GM18867 (cell line): ENCODE measurements at regions not wholly inside any gene's neighbourhood (a gene's known extent, or its start where the extent isn't known, plus 50 kb on each side); places are given as distances from the start of the nearest gene placed in this dataset.
"Not testable (repeated sequence)": the region's sequence is repeated elsewhere in the genome, so short reads cannot be mapped to it uniquely, and the experiment has no call there.

Source experiments
- ATAC-seq: cut with Tn5 transposase; IDR thresholded peaks from one replicate; pipeline ENCODE4 v1.9.1; 2021; ENCODE audit warnings: mild to moderate bottlenecking, moderate library complexity; ENCODE audit not compliant: unreplicated experiment

GRCh38 chr12:9412459-9412858 lies 195.3 kb downstream of the KLRB1 start:
- not testable (repeated sequence) for ATAC-seq

DNA sequence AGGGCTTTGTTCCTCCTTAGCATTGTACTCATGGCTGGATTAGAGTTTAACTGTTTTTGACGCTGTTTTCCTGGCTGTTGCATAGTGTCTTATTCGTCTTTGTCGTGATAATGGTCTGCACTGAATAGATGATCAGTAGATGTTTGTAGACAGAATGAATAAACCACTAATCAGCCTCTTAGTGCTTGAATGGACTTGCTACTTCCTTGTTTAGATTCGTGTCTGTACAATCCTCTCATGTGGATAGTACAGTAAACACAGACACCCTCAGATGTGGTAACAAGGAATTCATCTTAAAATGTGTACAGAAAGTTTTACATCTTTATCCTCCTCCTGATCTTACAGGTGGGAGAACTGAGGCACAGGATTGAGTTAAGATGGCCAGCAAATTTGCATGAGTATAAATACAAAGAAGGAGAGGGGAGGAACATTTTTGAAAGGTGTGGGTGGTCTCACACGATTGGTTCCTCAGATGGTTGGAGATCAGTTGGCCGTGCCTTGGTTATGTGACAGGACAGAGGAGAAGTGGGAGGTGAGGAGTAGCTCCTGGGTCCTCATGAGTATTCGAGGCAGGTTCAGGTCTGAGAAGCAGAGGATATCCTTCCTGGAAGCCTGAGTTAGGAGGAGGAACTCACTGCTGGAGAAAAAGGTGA lies 196.0 kb downstream of the KLRB1 start:
- ATAC-seq: not testable (repeated sequence)

GRCh38 chr12:9407425-9407748 lies 199.2 kb upstream of the PZP start:
- ATAC-seq: not testable (repeated sequence)

GRCh38 chr12:9406564-9407424 lies 198.6 kb upstream of the PZP start:
- ATAC-seq: no peak

DNA sequence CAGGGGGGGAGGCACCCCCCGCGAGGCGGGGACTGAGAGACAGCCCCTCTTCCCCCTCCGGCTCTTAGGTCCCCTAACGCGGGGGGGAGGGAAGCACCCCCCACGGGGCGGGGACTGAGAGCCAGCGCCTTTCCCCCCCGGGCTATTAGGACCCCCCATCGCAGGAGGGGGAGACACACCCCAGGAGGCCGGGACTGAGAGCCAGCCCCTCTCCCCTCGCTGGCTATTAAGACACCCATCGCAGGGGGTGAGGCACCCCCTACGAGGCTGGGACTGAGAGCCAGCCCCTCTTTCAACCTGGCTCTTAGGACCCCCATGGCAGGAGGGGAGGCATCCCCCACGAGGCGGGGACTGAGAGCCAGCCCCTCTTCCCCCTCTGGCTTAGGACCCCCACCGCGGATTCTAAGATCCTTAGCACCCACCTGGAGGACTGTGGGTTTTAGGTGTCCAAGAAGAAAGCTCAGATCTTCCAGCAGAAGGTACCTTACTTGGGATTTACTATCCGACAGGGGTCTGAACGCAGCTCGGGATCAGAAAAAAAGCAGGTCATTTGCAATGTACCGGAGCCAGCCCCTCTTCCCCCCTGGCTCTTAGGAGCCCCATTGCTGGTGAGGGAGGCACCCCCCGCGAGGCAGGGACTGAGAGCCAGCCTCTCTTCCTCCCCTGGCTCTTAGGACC lies 197.8 kb upstream of the PZP start:
- ATAC-seq: no peak

- no peak for ATAC-seq
Observed at GRCh38 chr12:9404469-9405260, 196.5 kb upstream of the PZP start.

- ATAC-seq: no peak
Observed at GRCh38 chr12:9404031-9404430, 195.8 kb upstream of the PZP start.

DNA sequence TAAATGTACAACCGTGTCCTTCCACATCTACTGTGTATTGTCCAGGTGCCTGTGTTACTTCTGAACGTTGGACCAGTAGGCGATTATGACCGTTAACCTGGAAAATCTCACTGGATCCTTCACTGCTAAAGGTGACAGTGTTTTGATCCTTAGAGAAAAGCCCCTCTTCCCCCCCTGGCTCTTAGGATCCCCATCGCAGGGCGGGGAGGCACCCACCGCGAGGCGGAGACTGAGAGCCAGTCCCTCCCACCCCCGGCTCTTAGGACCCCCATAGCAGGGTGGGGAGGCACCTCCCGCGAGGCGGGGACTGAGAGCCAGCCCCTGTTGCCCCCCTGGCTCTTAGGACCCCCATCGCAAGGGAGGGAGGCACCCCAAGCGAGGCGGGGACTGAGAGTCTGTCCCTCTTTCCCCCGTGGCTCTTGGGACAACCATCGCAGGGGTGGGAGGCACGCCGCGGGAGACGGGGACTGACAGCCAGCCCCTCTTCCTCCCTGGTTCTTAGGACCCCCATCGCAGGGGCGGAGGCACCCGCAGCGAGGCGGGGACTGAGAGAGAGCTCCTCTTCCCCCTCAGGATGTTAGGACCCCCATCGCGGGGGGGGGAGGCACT lies 194.3 kb upstream of the PZP start:
- ATAC-seq: not testable (repeated sequence)

DNA sequence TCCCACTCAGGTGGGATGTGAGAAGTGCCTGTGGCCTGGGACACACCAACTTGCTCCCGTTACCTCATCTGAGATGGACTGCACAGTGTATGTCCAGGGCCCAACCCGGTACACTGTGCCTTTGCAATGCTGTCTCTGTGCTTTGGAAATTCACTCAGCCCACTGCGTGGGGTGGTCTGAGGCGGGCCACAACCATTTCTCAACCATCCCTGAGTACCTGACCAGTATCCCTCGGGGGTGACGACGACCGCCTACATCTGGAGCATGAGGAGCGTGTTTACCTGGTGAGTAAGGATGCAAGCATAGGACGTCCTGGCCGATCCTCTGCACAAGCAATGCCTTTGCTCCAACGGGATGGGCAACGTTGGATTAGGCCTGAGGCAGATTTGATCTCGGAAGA lies 188.2 kb upstream of the PZP start:
- not testable (repeated sequence) for ATAC-seq

GRCh38 chr12:9395220-9395619 lies 187.0 kb upstream of the PZP start:
- not testable (repeated sequence) for ATAC-seq

- no peak for ATAC-seq
Observed at GRCh38 chr12:9392842-9393241, 184.6 kb upstream of the PZP start.

- ATAC-seq: no peak
Observed at GRCh38 chr12:9391815-9392214, 183.6 kb upstream of the PZP start.

- ATAC-seq: no peak
Observed at GRCh38 chr12:9390761-9391160, 182.6 kb upstream of the PZP start.

- no peak for ATAC-seq
Observed at GRCh38 chr12:9389796-9390195, 181.6 kb upstream of the PZP start.

GRCh38 chr12:9388379-9388778 lies 180.2 kb upstream of the PZP start:
- ATAC-seq: no peak

DNA sequence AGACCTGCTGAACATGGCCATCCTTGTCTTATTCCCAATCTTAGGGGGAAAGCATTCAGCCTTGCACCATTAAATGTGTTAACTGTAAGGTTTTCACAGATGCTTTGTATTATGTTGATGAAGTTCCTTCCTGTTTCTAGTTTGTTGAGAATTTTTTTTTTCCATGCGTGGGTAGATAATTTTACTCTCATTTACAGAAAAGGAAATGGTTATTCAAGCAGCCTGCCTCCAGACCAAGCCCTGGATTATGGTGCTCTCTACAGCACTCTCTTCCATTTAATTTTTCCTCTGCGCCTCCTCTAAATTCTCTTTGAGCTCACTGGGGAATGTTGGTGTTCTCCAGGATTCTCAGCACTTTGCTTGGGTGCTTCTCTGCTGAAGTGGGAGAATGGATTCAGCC lies 179.3 kb upstream of the PZP start:
- ATAC-seq: no peak

DNA sequence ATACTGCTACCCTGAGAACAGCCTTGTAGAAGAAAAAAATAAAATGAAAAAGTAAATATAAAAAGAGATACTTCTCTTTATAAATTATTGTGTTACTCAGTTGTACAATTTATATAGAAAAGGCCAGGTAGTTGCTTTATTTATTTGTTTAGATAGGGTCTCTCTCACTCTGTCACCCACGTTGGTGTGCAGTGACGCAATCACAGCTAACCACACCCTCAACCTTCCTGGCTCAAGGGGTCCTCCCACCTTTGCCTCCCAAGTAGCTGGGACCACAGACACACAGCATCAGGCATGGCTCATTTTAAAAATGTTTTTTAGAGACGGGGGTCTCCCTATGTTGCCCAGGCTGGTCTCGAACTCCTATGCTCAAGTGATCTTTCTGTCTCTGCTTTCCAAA lies 175.4 kb upstream of the PZP start:
- no peak for ATAC-seq

- ATAC-seq: no peak
Observed at GRCh38 chr12:9381619-9382018, 173.4 kb upstream of the PZP start.

- ATAC-seq: no peak
Observed at GRCh38 chr12:9380650-9381049, 172.5 kb upstream of the PZP start.

DNA sequence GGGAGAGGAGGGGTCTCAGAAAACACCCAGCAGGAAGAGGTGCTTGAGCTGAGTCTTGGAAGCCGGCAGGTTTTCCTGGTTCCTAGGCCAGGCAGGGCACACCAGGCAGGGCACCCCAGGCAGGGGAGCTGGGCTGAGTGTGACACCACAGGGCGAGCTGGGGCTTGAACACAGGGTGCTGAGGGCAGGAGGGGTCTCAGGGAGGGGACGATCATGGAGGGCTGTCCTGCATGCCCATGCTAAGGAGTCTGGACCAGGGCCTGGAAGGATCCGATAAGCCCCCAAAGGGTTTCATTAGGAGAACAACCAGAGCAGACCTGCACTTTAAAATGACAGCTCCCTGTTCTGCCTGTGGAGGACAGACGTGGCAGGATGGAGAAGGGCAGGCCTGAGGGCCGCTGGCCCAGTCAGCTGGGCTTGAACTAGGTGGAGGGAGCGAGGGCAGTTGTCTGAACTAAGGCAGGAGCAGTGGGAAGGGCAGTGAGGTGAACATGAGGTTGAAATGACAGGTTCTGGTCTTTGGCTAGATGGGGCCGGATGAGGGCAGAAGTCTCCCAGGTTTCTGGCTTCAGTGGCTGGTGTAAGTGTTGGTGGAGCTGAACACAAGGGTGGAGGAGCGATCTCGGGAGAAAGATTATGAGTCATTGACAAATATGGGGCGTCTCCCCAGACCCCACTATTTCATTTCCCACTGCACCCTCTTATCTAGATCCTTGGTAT lies 171.0 kb upstream of the PZP start:
- ATAC-seq: no peak
